HL-60 (cell line): ENCODE measurements at regions not wholly inside any gene's neighbourhood (a gene's known extent, or its start where the extent isn't known, plus 50 kb on each side); places are given as distances from the start of the nearest gene placed in this dataset.

ENCODE experiments used
- CTCF ChIP-seq: IDR thresholded peaks from one replicate; pipeline ENCODE4 v1.5.1; 2011; ENCODE audit warnings: low read length, control low read depth, inconsistent platforms; ENCODE audit not compliant: insufficient read depth
- TF ChIP-seq, protein P1 (sequence below): IDR thresholded peaks from 2 replicates; pipeline ENCODE4 v1.6.1; 2012; ENCODE audit warnings: low read depth; ENCODE audit not compliant: insufficient replicate concordance

DNA sequence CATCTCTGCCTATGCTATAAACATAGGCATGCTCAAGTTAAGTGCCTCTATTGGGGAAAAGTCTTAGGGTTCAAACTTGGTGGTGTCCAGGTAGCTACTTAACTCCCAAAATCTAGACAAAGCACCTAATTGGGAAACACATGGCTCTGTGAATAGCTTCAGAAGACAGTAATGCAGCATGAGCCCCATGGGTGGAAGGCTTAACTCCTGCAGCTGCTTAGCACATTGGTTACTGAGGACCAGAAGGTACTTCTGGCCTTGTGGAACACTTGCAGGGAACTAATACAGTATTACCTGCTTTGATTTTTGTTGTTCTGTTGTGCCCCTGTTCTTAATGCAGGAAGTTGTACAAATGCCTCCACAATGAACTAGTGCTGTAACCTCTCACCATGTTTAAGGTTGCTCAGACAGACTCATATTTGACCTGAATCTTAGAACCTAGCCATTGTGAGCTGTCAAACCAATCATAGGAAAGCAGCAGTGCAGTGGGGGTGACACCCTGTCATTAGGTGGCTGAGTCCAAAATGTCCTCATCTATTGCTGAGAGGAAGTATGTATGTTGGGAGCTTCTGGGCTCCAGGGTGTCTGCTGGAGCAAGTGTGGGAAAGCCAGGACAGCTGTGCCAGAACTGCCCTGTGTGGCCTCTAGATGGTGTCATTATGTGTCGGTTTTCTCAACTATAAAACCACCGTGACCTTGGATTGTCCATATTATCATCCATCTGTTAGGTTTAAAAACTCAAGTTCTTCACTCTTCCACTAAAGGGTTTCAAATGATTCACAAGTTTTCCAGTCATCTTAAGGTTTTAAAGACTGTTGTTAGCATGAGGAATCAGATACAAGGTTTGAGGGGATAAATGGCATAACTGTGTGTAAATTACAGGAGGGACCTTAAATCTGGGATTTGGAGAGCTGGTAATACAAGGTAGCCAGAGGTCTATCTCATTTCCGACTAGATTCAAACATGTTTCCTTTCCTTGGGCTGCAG, 69.9 kb upstream of the WDR1 start:
- TF ChIP-seq CTCF: no peak
- TF ChIP-seq, protein P1, sequence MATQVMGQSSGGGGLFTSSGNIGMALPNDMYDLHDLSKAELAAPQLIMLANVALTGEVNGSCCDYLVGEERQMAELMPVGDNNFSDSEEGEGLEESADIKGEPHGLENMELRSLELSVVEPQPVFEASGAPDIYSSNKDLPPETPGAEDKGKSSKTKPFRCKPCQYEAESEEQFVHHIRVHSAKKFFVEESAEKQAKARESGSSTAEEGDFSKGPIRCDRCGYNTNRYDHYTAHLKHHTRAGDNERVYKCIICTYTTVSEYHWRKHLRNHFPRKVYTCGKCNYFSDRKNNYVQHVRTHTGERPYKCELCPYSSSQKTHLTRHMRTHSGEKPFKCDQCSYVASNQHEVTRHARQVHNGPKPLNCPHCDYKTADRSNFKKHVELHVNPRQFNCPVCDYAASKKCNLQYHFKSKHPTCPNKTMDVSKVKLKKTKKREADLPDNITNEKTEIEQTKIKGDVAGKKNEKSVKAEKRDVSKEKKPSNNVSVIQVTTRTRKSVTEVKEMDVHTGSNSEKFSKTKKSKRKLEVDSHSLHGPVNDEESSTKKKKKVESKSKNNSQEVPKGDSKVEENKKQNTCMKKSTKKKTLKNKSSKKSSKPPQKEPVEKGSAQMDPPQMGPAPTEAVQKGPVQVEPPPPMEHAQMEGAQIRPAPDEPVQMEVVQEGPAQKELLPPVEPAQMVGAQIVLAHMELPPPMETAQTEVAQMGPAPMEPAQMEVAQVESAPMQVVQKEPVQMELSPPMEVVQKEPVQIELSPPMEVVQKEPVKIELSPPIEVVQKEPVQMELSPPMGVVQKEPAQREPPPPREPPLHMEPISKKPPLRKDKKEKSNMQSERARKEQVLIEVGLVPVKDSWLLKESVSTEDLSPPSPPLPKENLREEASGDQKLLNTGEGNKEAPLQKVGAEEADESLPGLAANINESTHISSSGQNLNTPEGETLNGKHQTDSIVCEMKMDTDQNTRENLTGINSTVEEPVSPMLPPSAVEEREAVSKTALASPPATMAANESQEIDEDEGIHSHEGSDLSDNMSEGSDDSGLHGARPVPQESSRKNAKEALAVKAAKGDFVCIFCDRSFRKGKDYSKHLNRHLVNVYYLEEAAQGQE: no peak
